SK-N-SH (cell line): ENCODE measurements at regions not wholly inside any gene's neighbourhood (a gene's known extent, or its start where the extent isn't known, plus 50 kb on each side); places are given as distances from the start of the nearest gene placed in this dataset.

Experiments used
- CTCF ChIA-PET: fragments of 300-600, 350-600 bp; formaldehyde crosslinking; extraction: SDS; loops from one replicate; lab custom pipeline; 2021; lab: Yijun Ruan, JAX
- POLR2A ChIA-PET: fragments of 350-600 bp; sonication (Branson Sonifier 250); formaldehyde crosslinking; extraction: SDS; loops from one replicate; lab custom pipeline; 2020; ENCODE audit warnings: antibody characterized with exemption, inconsistent platforms; lab: Yijun Ruan, JAX
- DNase-seq: peaks from one replicate; pipeline ENCODE4 v3.0.0; 2012
- H2AFZ ChIP-seq: fragments of 200-600 bp; sonication (generic); 2 replicates; pipeline ENCODE4 v1.8.1; 2016; ENCODE audit warnings: antibody characterized with exemption, mild to moderate bottlenecking, low read depth
- H3F3A ChIP-seq: fragments of 200-600 bp; sonication (generic); replicated peaks from 2 replicates; pipeline ENCODE3; 2016; ENCODE audit warnings: antibody characterized with exemption, mild to moderate bottlenecking; ENCODE audit not compliant: insufficient read depth
- H3K27ac ChIP-seq, 2 experiments: fragments of 200-500 bp in 1 of 2; fragments of 200-600 bp in 1 of 2; sonication (Bioruptor generic) in 1 of 2; sonication (generic), shearing (Covaris generic) in 1 of 2; 2 replicates each; pipeline versions ENCODE4 v1.5.1 to v1.6.1; 2014 to 2016; ENCODE audit warnings: low read depth in 2 of 2, inconsistent platforms in 1 of 2, low read length in 1 of 2, mild to moderate bottlenecking in 1 of 2, mixed read lengths in 1 of 2
- H3K27me3 ChIP-seq: fragments of 200-600 bp; sonication (generic), shearing (Covaris generic); 2 replicates; pipeline ENCODE4 v1.6.1; 2016; ENCODE audit warnings: mixed run types; ENCODE audit not compliant: insufficient read depth
- H3K36me3 ChIP-seq, 2 experiments: fragments of 200-500 bp in 1 of 2; fragments of 200-600 bp in 1 of 2; sonication (Bioruptor generic) in 1 of 2; sonication (generic) in 1 of 2; replicated peaks in 1 of 2; 2 replicates each; pipeline versions ENCODE3 to v1.5.1; 2014 to 2016; ENCODE audit warnings: low read length in 1 of 2, mild to moderate bottlenecking in 1 of 2; ENCODE audit not compliant: insufficient read depth in 2 of 2, control insufficient read depth in 1 of 2
- H3K4me1 ChIP-seq, 2 experiments: fragments of 200-500 bp in 1 of 2; fragments of 200-600 bp in 1 of 2; sonication (Bioruptor generic) in 1 of 2; sonication (generic), shearing (Covaris generic) in 1 of 2; 2 replicates each; pipeline versions ENCODE4 v1.5.1 to v1.6.1; 2014 to 2016; ENCODE audit warnings: low read depth in 1 of 2, low read length in 1 of 2, mixed run types in 1 of 2; ENCODE audit not compliant: insufficient read depth in 2 of 2, control insufficient read depth in 1 of 2
- H3K4me2 ChIP-seq: fragments of 200-600 bp; sonication (generic), shearing (Covaris generic); 2 replicates; pipeline ENCODE4 v1.6.1; 2017; ENCODE audit warnings: mixed run types
- H3K4me3 ChIP-seq, 2 experiments: fragments of 200-500 bp in 1 of 2; fragments of 200-600 bp in 1 of 2; sonication (Bioruptor generic) in 1 of 2; sonication (generic), shearing (Covaris generic) in 1 of 2; 2 replicates each; pipeline versions ENCODE4 v1.5.1 to v1.8.1; 2014 to 2016; ENCODE audit warnings: low read depth in 2 of 2, inconsistent platforms in 1 of 2, low read length in 1 of 2, mild to moderate bottlenecking in 1 of 2, mixed read lengths in 1 of 2, moderate library complexity in 1 of 2
- H3K79me2 ChIP-seq: fragments of 200-600 bp; sonication (generic); 2 replicates; pipeline ENCODE4 v1.8.1; 2017; ENCODE audit warnings: mild to moderate bottlenecking; ENCODE audit not compliant: insufficient read depth
- H3K9ac ChIP-seq: fragments of 200-600 bp; sonication (generic); 2 replicates; pipeline ENCODE4 v1.6.1; 2017; ENCODE audit warnings: mixed run types
- H3K9me2 ChIP-seq: fragments of 200-600 bp; sonication (generic); 2 replicates; pipeline ENCODE4 v1.6.1; 2017; ENCODE audit warnings: mixed run types
- H3K9me3 ChIP-seq: fragments of 200-600 bp; sonication (generic); 2 replicates; pipeline ENCODE4 v1.6.1; 2017; ENCODE audit warnings: mixed run types, mild to moderate bottlenecking, moderate library complexity
- H4K20me1 ChIP-seq: fragments of 200-600 bp; sonication (generic); 2 replicates; pipeline ENCODE4 v1.6.1; 2017; ENCODE audit warnings: mild to moderate bottlenecking, mixed run types; ENCODE audit not compliant: insufficient read depth
- CHD2 ChIP-seq: fragments of 150-350 bp; IDR thresholded peaks from 2 replicates; pipeline ENCODE4 v1.6.1; 2018; ENCODE audit warnings: low read length; ENCODE audit not compliant: partially characterized antibody
- ELF1 ChIP-seq: IDR thresholded peaks from 2 replicates; pipeline ENCODE4 v1.4.0; 2012
- EZH2phosphoT487 ChIP-seq: fragments of 200-600 bp; sonication (generic); IDR thresholded peaks from 2 replicates; pipeline ENCODE4 v1.6.1; 2017; ENCODE audit warnings: low read depth, mixed run types, mild to moderate bottlenecking, antibody characterized with exemption, moderate library complexity, borderline replicate concordance
- FOSL2 ChIP-seq: IDR thresholded peaks from 2 replicates; pipeline ENCODE4 v1.4.0; 2012; ENCODE audit warnings: low read depth, mild to moderate bottlenecking, moderate library complexity, borderline replicate concordance
- FOXJ3 ChIP-seq: sonication (generic); formaldehyde crosslinking; IDR thresholded peaks from 2 replicates; pipeline ENCODE4 v1.5.1; 2020; ENCODE audit warnings: mild to moderate bottlenecking, missing genetic modification reagents
- FOXM1 ChIP-seq: IDR thresholded peaks from 2 replicates; pipeline ENCODE4 v1.4.0; 2012; ENCODE audit warnings: low read depth, mild to moderate bottlenecking
- GABPA ChIP-seq: IDR thresholded peaks from 2 replicates; pipeline ENCODE4 v1.4.0; 2012; ENCODE audit warnings: low read depth, mild to moderate bottlenecking
- JUND ChIP-seq: IDR thresholded peaks from 2 replicates; pipeline ENCODE4 v1.4.0; 2012
- MXI1 ChIP-seq: IDR thresholded peaks from 2 replicates; pipeline ENCODE4 v1.6.1; 2012; ENCODE audit warnings: mild to moderate bottlenecking, low read depth, low read length, improper control_type of control experiment
- NFIC ChIP-seq: IDR thresholded peaks from 2 replicates; pipeline ENCODE4 v1.4.0; 2012; ENCODE audit warnings: borderline replicate concordance
- NRF1 ChIP-seq: IDR thresholded peaks from 2 replicates; pipeline ENCODE4 v1.6.1; 2012; ENCODE audit warnings: low read depth, mild to moderate bottlenecking, low read length
- POLR2AphosphoS5 ChIP-seq: IDR thresholded peaks from 2 replicates; pipeline ENCODE4 v1.6.1; 2012; ENCODE audit warnings: low read depth, low read length
- RAD21 ChIP-seq: IDR thresholded peaks from 2 replicates; pipeline ENCODE4 v1.6.1; 2012; ENCODE audit warnings: mild to moderate bottlenecking, low read length
- RCOR1 ChIP-seq: fragments of 150-350 bp; IDR thresholded peaks from 2 replicates; pipeline ENCODE4 v1.6.1; 2017; ENCODE audit warnings: antibody characterized with exemption, low read length
- RXRA ChIP-seq: IDR thresholded peaks from 2 replicates; pipeline ENCODE4 v1.4.0; 2012; ENCODE audit warnings: low read depth, mild to moderate bottlenecking, borderline replicate concordance
- SIN3A ChIP-seq: IDR thresholded peaks from 2 replicates; pipeline ENCODE4 v1.6.1; 2012; ENCODE audit warnings: low read depth, mild to moderate bottlenecking, low read length, moderate library complexity, borderline replicate concordance
- SMC3 ChIP-seq: IDR thresholded peaks from 2 replicates; pipeline ENCODE4 v1.6.1; 2012; ENCODE audit warnings: low read depth, low read length, improper control_type of control experiment
- TEAD4 ChIP-seq: IDR thresholded peaks from 2 replicates; pipeline ENCODE4 v1.4.0; 2012; ENCODE audit warnings: mild to moderate bottlenecking, borderline replicate concordance; ENCODE audit not compliant: insufficient read depth
- WGBS: methylation state at CpG from one replicate; pipeline ENCODE4 v1.1.6; 2017; ENCODE audit warnings: low lambda C conversion rate; 5-methylcytosine and 5-hydroxymethylcytosine counted together
- TF ChIP-seq, protein P1 (sequence below): fragments of 150-350 bp; IDR thresholded peaks from 2 replicates; pipeline ENCODE4 v1.6.1; 2016; ENCODE audit warnings: mild to moderate bottlenecking, low read depth, low read length
- TF ChIP-seq, protein P2 (sequence below): IDR thresholded peaks from 2 replicates; pipeline ENCODE4 v1.4.0; 2012; ENCODE audit warnings: low read depth
- TF ChIP-seq, protein P3 (sequence below): fragments of 200-600 bp; sonication (generic); IDR thresholded peaks from 2 replicates; pipeline ENCODE4 v1.6.1; 2017; ENCODE audit warnings: antibody characterized with exemption, mild to moderate bottlenecking, moderate library complexity
- TF ChIP-seq, protein P4 (sequence below): fragments of 150-350 bp; IDR thresholded peaks from 2 replicates; pipeline ENCODE4 v1.6.1; 2017; ENCODE audit warnings: antibody characterized with exemption, low read length, low read depth, borderline replicate concordance

DNA sequence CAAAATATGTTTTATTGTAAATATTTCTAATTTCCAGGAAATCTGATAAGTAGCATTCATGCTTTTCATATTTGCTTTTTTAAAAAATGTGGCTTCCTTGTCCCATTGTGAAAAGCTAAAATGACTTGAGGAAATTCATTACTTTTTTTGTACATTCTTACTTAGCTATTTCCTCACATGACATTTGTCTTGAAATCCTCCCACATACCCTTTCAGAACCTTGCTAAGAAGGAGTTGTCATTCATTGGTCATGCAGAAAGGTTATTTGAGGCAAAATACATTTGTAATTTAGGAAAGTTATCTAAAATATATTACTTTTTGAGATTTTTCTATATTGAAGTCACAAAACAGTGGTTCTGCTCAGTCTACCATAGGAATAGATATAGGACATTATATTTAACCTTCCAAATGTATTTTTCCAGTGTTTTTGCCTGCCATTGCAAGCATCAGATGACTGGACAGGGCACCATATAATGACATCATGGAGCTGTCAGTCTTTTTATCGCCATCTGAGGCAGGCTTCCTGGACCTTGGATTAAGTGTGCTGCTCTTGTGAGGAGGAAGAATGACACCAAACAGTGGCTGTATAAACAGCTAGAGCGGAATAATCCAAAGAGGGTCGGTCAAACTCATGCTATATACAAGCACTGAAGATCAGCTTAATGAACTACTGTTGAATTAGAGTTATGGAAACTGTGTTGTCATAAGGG is 109.4 kb upstream of the HCRTR2 start:
- Histone ChIP-seq H3K9me3 (no peaks in the 10 kb centered on the region), H3K4me3 (no peak overlapping the region), H3K27me3 (no peaks in the 10 kb centered on the region), H3K27ac (no peak overlapping the region), H3K4me2 (no peak overlapping the region), H4K20me1 (no peaks in the 10 kb centered on the region), H3F3A (no peaks in the 10 kb centered on the region), H3K36me3 (no peaks in the 10 kb centered on the region), H3K4me1 (no peaks in the 10 kb centered on the region), H3K79me2 (no peaks in the 10 kb centered on the region), H3K9ac (no peak overlapping the region), H2AFZ (no peak overlapping the region), H3K9me2 (no peaks in the 10 kb centered on the region)
- POLR2A ChIA-PET, result no interaction called here
- 4% methylated on average over 3 of the region's 3 CpGs for WGBS
- DNase-seq, result no peak
- CTCF ChIA-PET, result interaction anchor here (0.8 to 2.6 kb wide), 2 partner anchors 10 to 347 kb away, joined by 4 to 11 read pairs; no protein-coding TSS in a partner anchor
- TF ChIP-seq ELF1 (no peak), MXI1 (no peak), POLR2AphosphoS5 (no peak), GABPA (no peak), FOSL2 (no peak), TEAD4 (no peak)
- TF ChIP-seq, protein P1, sequence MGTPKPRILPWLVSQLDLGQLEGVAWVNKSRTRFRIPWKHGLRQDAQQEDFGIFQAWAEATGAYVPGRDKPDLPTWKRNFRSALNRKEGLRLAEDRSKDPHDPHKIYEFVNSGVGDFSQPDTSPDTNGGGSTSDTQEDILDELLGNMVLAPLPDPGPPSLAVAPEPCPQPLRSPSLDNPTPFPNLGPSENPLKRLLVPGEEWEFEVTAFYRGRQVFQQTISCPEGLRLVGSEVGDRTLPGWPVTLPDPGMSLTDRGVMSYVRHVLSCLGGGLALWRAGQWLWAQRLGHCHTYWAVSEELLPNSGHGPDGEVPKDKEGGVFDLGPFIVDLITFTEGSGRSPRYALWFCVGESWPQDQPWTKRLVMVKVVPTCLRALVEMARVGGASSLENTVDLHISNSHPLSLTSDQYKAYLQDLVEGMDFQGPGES, result no peak

DNA sequence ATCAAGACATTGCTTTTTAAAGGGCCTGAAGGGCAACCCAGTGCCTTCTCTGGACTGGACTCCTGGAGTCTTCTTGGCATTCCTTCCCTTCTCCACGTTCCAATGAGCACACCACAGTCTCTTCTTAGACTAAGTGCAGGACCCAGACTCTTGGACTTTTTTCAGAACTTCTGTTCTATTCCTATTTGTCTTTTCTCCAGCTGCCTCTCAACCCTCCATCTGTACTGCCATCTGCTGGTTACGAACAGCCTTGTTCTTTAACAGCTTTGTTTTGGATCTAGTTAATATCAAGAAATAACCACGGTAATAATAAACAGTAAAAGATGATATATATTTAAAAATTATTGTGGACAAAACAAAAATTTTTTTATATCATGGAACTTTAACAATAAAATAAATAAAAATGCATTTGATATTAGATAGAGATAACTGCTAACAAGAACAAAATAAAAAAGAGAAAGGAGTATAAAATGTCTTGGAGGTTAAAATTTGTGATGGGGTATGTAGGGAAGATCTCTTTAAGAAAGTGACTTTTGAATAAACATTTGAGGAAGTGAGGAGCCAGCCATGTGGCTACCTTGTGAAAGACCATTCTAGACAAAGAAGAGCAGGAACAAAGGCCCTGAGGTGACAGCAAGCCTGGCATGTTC is 105.1 kb upstream of the HCRTR2 start:
- no peaks in the 10 kb centered on the region for H3K4me1 ChIP-seq
- no peaks in the 10 kb centered on the region for H3F3A ChIP-seq
- POLR2A ChIA-PET, result no interaction called here
- H3K9me3 ChIP-seq, result no peaks in the 10 kb centered on the region
- no peak overlapping the region for H3K9ac ChIP-seq
- no peaks in the 10 kb centered on the region for H3K27me3 ChIP-seq
- H3K36me3 ChIP-seq, result no peaks in the 10 kb centered on the region
- no peaks in the 10 kb centered on the region for H4K20me1 ChIP-seq
- H3K27ac ChIP-seq, result no peak overlapping the region
- H3K9me2 ChIP-seq, result no peaks in the 10 kb centered on the region
- DNase-seq, result peak; percentile 11
- 1% methylated on average over 3 of the region's 3 CpGs for WGBS
- H2AFZ ChIP-seq, result no peak overlapping the region
- no peak overlapping the region for H3K4me2 ChIP-seq
- H3K4me3 ChIP-seq, result no peak overlapping the region
- TF ChIP-seq, protein P2, sequence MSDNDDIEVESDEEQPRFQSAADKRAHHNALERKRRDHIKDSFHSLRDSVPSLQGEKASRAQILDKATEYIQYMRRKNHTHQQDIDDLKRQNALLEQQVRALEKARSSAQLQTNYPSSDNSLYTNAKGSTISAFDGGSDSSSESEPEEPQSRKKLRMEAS, result no peak
- TF ChIP-seq FOXJ3 (CRISPR knock-in tag), result no peak
- TF ChIP-seq RXRA, result no peak
- no peak for TF ChIP-seq SIN3A
- no peak for TF ChIP-seq POLR2AphosphoS5
- TF ChIP-seq CHD2, result no peak
- TF ChIP-seq RCOR1, result no peak
- no peak for TF ChIP-seq FOXM1
- TF ChIP-seq, protein P3, sequence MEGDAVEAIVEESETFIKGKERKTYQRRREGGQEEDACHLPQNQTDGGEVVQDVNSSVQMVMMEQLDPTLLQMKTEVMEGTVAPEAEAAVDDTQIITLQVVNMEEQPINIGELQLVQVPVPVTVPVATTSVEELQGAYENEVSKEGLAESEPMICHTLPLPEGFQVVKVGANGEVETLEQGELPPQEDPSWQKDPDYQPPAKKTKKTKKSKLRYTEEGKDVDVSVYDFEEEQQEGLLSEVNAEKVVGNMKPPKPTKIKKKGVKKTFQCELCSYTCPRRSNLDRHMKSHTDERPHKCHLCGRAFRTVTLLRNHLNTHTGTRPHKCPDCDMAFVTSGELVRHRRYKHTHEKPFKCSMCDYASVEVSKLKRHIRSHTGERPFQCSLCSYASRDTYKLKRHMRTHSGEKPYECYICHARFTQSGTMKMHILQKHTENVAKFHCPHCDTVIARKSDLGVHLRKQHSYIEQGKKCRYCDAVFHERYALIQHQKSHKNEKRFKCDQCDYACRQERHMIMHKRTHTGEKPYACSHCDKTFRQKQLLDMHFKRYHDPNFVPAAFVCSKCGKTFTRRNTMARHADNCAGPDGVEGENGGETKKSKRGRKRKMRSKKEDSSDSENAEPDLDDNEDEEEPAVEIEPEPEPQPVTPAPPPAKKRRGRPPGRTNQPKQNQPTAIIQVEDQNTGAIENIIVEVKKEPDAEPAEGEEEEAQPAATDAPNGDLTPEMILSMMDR, result peak; percentile 76
- TF ChIP-seq SMC3, result peak; percentile 65
- TF ChIP-seq, protein P1, result no peak
- TF ChIP-seq, protein P4, sequence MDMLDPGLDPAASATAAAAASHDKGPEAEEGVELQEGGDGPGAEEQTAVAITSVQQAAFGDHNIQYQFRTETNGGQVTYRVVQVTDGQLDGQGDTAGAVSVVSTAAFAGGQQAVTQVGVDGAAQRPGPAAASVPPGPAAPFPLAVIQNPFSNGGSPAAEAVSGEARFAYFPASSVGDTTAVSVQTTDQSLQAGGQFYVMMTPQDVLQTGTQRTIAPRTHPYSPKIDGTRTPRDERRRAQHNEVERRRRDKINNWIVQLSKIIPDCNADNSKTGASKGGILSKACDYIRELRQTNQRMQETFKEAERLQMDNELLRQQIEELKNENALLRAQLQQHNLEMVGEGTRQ, result no peak
- no peak for TF ChIP-seq NRF1
- peak; percentile 69 for TF ChIP-seq RAD21
- no peak for TF ChIP-seq GABPA
- TF ChIP-seq JUND, result no peak
- TF ChIP-seq EZH2phosphoT487, result no peak
- no peak for TF ChIP-seq NFIC
- TF ChIP-seq, all 33 proteins: peak for 3
- no peaks in the 10 kb centered on the region for H3K79me2 ChIP-seq
- CTCF ChIA-PET, result interaction anchor here (0.9 to 1.6 kb wide), 11 partner anchors 8 to 1083 kb away, joined by 3 to 11 read pairs (median 4); no protein-coding TSS in a partner anchor
